ENCODE measurements at regions not wholly inside any gene's neighbourhood (a gene's known extent, or its start where the extent isn't known, plus 50 kb on each side); places are given as distances from the start of the nearest gene placed in this dataset.
"Not testable (repeated sequence)": the region's sequence is repeated elsewhere in the genome, so short reads cannot be mapped to it uniquely, and the experiment has no call there.

- no peak overlapping the region for H3K27ac ChIP-seq (ENCODE audit: low read length)
- no peaks in the 10 kb centered on the region for H3K9me3 ChIP-seq (ENCODE audit: control insufficient read depth in 1 of 2, low read length in 2 of 2)
- peaks cover 0 to 5% of the 10 kb centered on the region in 2 donors for H3K4me1 ChIP-seq (ENCODE audit: control insufficient read depth in 1 of 2, insufficient read depth in 2 of 2, low read length in 2 of 2)
- H3K36me3 ChIP-seq (ENCODE audit: control insufficient read depth in 1 of 2, insufficient read depth in 2 of 2, low read length in 2 of 2): no peaks in the 10 kb centered on the region
- H3K4me3 ChIP-seq (ENCODE audit: low read depth in 1 of 2, low read length in 2 of 2): no peak overlapping the region
- no peaks in the 10 kb centered on the region for H3K27me3 ChIP-seq (ENCODE audit: low read depth, low read length)
Observed at GRCh38 chr2:126975671-126976655, 77.3 kb downstream of the TEX51 start.

GRCh38 chr2:126976721-126977328 is 78.1 kb downstream of the TEX51 start:
- Histone ChIP-seq H3K27me3 (ENCODE audit: low read depth, low read length) (no peaks in the 10 kb centered on the region), H3K4me3 (ENCODE audit: low read depth in 1 of 2, low read length in 2 of 2) (no peak overlapping the region), H3K9me3 (ENCODE audit: control insufficient read depth in 1 of 2, low read length in 2 of 2) (no peaks in the 10 kb centered on the region), H3K36me3 (ENCODE audit: control insufficient read depth in 1 of 2, insufficient read depth in 2 of 2, low read length in 2 of 2) (no peaks in the 10 kb centered on the region), H3K27ac (ENCODE audit: low read length) (no peak overlapping the region), H3K4me1 (ENCODE audit: control insufficient read depth in 1 of 2, insufficient read depth in 2 of 2, low read length in 2 of 2) (peaks cover 0 to 5% of the 10 kb centered on the region in 2 donors)

DNA sequence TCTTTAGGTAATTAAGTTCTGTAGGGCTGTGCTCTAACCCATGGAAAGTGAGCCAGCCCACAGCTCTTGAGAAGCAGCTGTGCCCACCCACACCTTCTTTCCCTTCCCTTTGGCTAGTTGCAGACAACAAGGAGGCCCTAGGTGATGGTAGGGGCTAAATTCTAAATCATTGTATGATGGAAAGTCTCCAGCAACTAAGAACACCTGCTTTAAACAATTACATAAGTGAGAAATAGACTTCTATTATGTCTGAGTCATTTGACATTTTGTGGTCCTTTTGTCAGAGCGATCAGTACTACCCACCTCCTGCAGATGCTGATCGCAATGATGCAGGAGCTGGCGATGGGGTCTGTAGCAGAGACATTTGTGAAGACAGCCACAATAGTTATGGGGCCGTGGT is 79.6 kb downstream of the TEX51 start:
- no peak overlapping the region for H3K27ac ChIP-seq (ENCODE audit: low read length)
- H3K9me3 ChIP-seq (ENCODE audit: control insufficient read depth in 1 of 2, low read length in 2 of 2): no peaks in the 10 kb centered on the region
- H3K36me3 ChIP-seq (ENCODE audit: control insufficient read depth in 1 of 2, insufficient read depth in 2 of 2, low read length in 2 of 2): no peaks in the 10 kb centered on the region
- H3K4me3 ChIP-seq (ENCODE audit: low read depth in 1 of 2, low read length in 2 of 2): no peak overlapping the region
- H3K27me3 ChIP-seq (ENCODE audit: low read depth, low read length): no peaks in the 10 kb centered on the region
- no peaks in the 10 kb centered on the region for H3K4me1 ChIP-seq (ENCODE audit: control insufficient read depth in 1 of 2, insufficient read depth in 2 of 2, low read length in 2 of 2)

DNA sequence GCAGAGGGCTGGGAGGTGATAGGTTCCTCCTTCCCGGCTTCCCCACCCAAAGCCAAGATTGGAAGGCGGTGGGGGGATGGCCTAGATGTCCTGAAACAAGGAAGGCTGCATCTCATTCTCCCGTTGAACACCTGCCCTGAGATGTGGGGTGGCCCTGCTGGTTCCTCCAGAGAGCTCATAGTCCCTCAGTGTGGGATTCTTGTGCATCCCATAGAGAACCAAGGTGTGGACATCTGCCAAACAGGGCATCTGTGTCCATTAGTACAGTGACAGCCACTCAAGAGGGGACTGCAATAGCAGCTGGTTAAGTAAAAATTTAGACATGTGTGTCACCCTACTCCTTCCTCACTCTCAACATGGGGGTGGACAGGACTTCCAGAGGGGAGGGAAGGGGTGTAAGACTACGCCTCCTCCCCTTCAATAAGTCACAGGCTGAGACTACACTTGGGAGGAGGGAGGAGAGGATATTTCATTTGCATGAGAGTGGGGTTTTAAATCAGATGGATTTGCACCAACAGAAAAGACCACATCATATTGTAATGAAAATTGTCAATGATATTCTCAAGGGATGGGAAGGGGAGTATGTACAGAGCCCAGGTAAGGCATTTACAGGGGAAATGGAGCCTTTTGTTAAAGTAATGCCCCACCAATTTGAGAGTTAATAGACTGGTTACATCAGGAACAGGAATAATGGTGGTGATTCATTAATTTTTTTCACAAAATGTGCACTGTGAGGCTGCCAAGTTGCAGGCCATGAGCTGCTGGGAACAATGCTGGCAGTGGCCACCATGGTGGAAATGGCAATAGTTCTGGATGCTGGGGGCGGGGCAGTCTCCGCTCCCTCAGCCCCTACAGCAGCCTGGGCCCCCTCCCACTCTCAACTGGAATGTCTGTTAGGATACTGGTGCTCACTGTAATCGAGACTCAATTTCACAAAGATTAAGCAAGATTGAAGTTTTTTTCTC is 80.6 kb downstream of the TEX51 start:
- H3K27me3 ChIP-seq (ENCODE audit: low read depth, low read length): no peaks in the 10 kb centered on the region
- no peaks in the 10 kb centered on the region for H3K9me3 ChIP-seq (ENCODE audit: control insufficient read depth in 1 of 2, low read length in 2 of 2)
- H3K36me3 ChIP-seq (ENCODE audit: control insufficient read depth in 1 of 2, insufficient read depth in 2 of 2, low read length in 2 of 2): no peaks in the 10 kb centered on the region
- H3K4me1 ChIP-seq (ENCODE audit: control insufficient read depth in 1 of 2, insufficient read depth in 2 of 2, low read length in 2 of 2): no peaks in the 10 kb centered on the region
- no peak overlapping the region for H3K4me3 ChIP-seq (ENCODE audit: low read depth in 1 of 2, low read length in 2 of 2)
- H3K27ac ChIP-seq (ENCODE audit: low read length): no peak overlapping the region

GRCh38 chr2:126981476-126981875 is 82.8 kb downstream of the TEX51 start:
- Histone ChIP-seq H3K4me1 (ENCODE audit: control insufficient read depth in 1 of 2, insufficient read depth in 2 of 2, low read length in 2 of 2) (peaks cover 0 to 4% of the 10 kb centered on the region in 2 donors), H3K36me3 (ENCODE audit: control insufficient read depth in 1 of 2, insufficient read depth in 2 of 2, low read length in 2 of 2) (no peaks in the 10 kb centered on the region), H3K27ac (ENCODE audit: low read length) (no peak overlapping the region), H3K9me3 (ENCODE audit: control insufficient read depth in 1 of 2, low read length in 2 of 2) (no peaks in the 10 kb centered on the region), H3K27me3 (ENCODE audit: low read depth, low read length) (no peaks in the 10 kb centered on the region), H3K4me3 (ENCODE audit: low read depth in 1 of 2, low read length in 2 of 2) (no peak overlapping the region)

- Histone ChIP-seq H3K9me3 (ENCODE audit: control insufficient read depth in 1 of 2, low read length in 2 of 2) (no peaks in the 10 kb centered on the region), H3K36me3 (ENCODE audit: control insufficient read depth in 1 of 2, insufficient read depth in 2 of 2, low read length in 2 of 2) (no peaks in the 10 kb centered on the region), H3K27me3 (ENCODE audit: low read depth, low read length) (no peaks in the 10 kb centered on the region), H3K4me3 (ENCODE audit: low read depth in 1 of 2, low read length in 2 of 2) (no peak overlapping the region), H3K27ac (ENCODE audit: low read length) (no peak overlapping the region), H3K4me1 (ENCODE audit: control insufficient read depth in 1 of 2, insufficient read depth in 2 of 2, low read length in 2 of 2) (peaks cover 0 to 7% of the 10 kb centered on the region in 2 donors)
Observed at GRCh38 chr2:126982935-126983334, 84.2 kb downstream of the TEX51 start.

DNA sequence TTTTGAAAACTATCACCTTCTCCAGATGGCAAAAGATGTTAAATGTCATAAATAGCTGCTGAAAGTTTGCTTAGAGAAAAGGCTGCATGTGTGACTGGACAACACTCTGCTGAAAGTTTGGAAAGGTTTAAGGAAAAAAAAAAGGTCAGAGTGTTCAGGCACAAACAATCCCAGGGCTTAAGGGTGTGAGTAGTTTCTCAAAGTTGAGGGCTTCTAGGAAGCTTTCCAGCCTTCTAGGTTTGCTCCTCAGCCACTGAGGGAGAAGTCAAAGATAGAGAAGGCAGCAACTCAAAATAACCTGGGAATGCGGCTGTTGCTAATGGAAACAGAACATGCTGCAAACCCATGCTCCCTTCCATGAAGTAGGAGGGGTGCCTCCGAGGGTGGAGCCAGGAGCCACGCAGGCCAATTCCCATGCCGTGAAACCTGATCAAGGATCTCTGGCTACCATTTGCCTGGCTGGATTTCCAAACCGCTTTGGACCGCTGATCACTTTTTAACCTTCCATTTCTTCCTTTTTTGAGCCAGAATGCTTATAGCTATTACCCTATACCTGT is 88.0 kb downstream of the TEX51 start:
- peaks cover 0 to 7% of the 10 kb centered on the region in 2 donors for H3K4me1 ChIP-seq (ENCODE audit: control insufficient read depth in 1 of 2, insufficient read depth in 2 of 2, low read length in 2 of 2)
- no peaks in the 10 kb centered on the region for H3K9me3 ChIP-seq (ENCODE audit: control insufficient read depth in 1 of 2, low read length in 2 of 2)
- no peak overlapping the region for H3K27ac ChIP-seq (ENCODE audit: low read length)
- H3K4me3 ChIP-seq (ENCODE audit: low read depth in 1 of 2, low read length in 2 of 2): no peak overlapping the region
- no peaks in the 10 kb centered on the region for H3K36me3 ChIP-seq (ENCODE audit: control insufficient read depth in 1 of 2, insufficient read depth in 2 of 2, low read length in 2 of 2)
- H3K27me3 ChIP-seq (ENCODE audit: low read depth, low read length): no peaks in the 10 kb centered on the region

DNA sequence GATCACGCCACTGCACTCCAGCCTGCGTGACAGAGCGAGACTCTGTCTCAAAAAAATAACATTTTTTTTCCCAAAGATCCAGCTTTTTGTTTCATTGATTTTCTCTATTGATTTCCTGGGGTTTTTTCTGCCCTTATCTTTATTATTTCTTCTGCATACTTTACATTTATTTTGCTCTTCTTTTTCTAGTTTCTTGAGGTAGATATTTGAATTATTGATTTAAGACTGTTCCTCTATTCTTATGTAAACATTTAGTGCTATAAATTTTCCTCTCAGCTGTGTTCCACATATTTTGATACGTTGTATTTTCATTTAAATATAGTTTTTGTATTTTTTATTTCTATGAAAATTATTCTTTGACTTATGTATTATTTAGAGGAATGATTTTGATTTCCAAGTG is 89.8 kb downstream of the TEX51 start:
- Histone ChIP-seq H3K27me3 (ENCODE audit: low read depth, low read length) (no peaks in the 10 kb centered on the region), H3K9me3 (ENCODE audit: control insufficient read depth in 1 of 2, low read length in 2 of 2) (no peaks in the 10 kb centered on the region), H3K4me1 (ENCODE audit: control insufficient read depth in 1 of 2, insufficient read depth in 2 of 2, low read length in 2 of 2) (peaks cover 0 to 7% of the 10 kb centered on the region in 2 donors), H3K27ac (ENCODE audit: low read length) (no peak overlapping the region), H3K4me3 (ENCODE audit: low read depth in 1 of 2, low read length in 2 of 2) (no peak overlapping the region), H3K36me3 (ENCODE audit: control insufficient read depth in 1 of 2, insufficient read depth in 2 of 2, low read length in 2 of 2) (no peaks in the 10 kb centered on the region)

DNA sequence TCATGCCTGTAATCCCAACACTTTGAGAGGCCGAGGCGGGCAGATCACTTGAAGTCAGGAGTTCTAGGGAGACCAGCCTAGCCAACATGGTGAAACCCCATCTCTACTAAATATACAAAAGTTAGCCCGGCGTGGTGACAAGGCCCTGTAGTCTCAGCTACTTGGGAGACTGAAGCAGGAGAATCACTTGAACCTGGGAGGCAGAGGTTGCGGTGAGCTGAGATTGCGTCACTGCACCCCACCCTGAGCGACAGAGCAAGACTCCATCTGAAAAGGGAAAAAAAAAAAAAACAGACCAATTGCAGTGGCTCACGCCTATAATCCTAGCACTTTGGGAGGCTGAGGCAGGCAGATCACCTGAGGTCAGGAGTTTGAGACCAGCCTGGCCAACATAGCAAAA is 90.4 kb downstream of the TEX51 start:
- H3K27me3 ChIP-seq (ENCODE audit: low read depth, low read length); H3K4me1 ChIP-seq (ENCODE audit: control insufficient read depth in 1 of 2, insufficient read depth in 2 of 2, low read length in 2 of 2); H3K4me3 ChIP-seq (ENCODE audit: low read depth in 1 of 2, low read length in 2 of 2); H3K9me3 ChIP-seq (ENCODE audit: control insufficient read depth in 1 of 2, low read length in 2 of 2); H3K27ac ChIP-seq (ENCODE audit: low read length); H3K36me3 ChIP-seq (ENCODE audit: control insufficient read depth in 1 of 2, insufficient read depth in 2 of 2, low read length in 2 of 2): not testable (repeated sequence)

DNA sequence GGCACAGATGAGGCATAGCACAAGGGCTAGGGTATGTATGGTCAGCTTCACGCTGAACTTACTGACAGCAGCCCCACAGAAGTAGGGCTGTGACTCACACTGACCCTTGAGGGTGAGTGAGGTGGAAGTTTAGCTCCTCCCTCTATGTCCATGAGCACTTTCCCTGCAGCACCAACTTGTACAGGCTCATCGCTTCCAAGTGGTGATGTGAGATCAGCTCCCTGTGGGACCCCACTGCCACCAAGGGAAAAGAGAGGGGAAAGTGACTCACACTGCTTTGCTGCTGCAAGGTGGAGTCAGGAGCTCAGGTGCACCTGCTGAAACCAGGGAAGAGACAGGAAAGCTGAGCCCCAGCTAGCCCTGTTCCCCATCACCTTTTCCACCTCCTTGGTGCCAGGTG is 91.5 kb downstream of the TEX51 start:
- no peaks in the 10 kb centered on the region for H3K36me3 ChIP-seq (ENCODE audit: control insufficient read depth in 1 of 2, insufficient read depth in 2 of 2, low read length in 2 of 2)
- H3K27me3 ChIP-seq (ENCODE audit: low read depth, low read length): no peaks in the 10 kb centered on the region
- H3K9me3 ChIP-seq (ENCODE audit: control insufficient read depth in 1 of 2, low read length in 2 of 2): no peaks in the 10 kb centered on the region
- H3K4me1 ChIP-seq (ENCODE audit: control insufficient read depth in 1 of 2, insufficient read depth in 2 of 2, low read length in 2 of 2): peaks cover 0 to 7% of the 10 kb centered on the region in 2 donors
- H3K4me3 ChIP-seq (ENCODE audit: low read depth in 1 of 2, low read length in 2 of 2): no peak overlapping the region
- no peak overlapping the region for H3K27ac ChIP-seq (ENCODE audit: low read length)
